ENCODE measurements at regions not wholly inside any gene's neighbourhood (a gene's known extent, or its start where the extent isn't known, plus 50 kb on each side); places are given as distances from the start of the nearest gene placed in this dataset.

DNA sequence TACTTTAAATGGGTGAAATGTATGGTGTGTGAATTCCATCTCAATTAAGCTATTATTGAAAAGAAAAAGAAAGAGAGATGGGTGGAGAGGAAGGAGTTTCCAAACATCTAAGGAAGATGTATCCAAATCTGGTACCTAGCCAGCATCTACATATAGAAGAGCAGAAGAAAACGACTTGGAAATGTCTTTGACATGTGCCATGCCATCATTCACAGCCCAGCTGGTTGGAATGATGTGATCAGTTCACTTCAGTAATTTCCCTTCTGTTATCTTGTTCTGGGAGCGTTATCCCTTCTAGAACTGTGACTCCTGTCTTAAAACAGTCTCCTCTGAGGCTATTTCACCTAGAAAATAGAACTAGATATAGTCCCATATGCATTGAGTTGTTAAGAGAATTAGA is 312.8 kb upstream of the GYPC start:
- no peak for DNase-seq
- no TSS peak for BruUV-seq (replicated peaks)
- no peak overlapping the region for H3K9ac ChIP-seq (ENCODE audit: low read length)
- H3K9me3 ChIP-seq (ENCODE audit: low read length), result peaks cover 22% of the 10 kb centered on the region; the same call in 1 of the 2 replicates
- intact Hi-C loops (cut with micrococcal nuclease), result no loop called here
- H3K27ac ChIP-seq (ENCODE audit: low read length), result no peak overlapping the region
- H3K4me3 ChIP-seq (ENCODE audit: low read length), result no peak overlapping the region
- no peak for ATAC-seq
- TF ChIP-seq EZH2phosphoT487 (IDR thresholded peaks at IDR 0.05; ENCODE audit: borderline replicate concordance, low read length), result no peak
- TF ChIP-seq EZH2 (IDR thresholded peaks at IDR 0.05; ENCODE audit: low read length, unreplicated experiment), result no peak
- H3K4me2 ChIP-seq (ENCODE audit: low read length), result no peak overlapping the region
- no peak overlapping the region for H2AFZ ChIP-seq (ENCODE audit: low read length)
- no peaks in the 10 kb centered on the region for H3F3A ChIP-seq (ENCODE audit: low read length, unreplicated experiment)
- POLR2A ChIA-PET (ENCODE audit: unreplicated experiment), result no interaction called here
- no peaks in the 10 kb centered on the region for H3K79me2 ChIP-seq (ENCODE audit: low read length)
- CTCF ChIA-PET, result no interaction called here
- H3K9me2 ChIP-seq (replicated peaks; ENCODE audit: low read length), result no peaks in the 10 kb centered on the region
- no peaks in the 10 kb centered on the region for H3K4me1 ChIP-seq (ENCODE audit: insufficient read depth, low read length)
- no peaks in the 10 kb centered on the region for H4K20me1 ChIP-seq (ENCODE audit: low read length)
- H3K36me3 ChIP-seq (ENCODE audit: low read depth, low read length), result no peaks in the 10 kb centered on the region
- H3K27me3 ChIP-seq (ENCODE audit: low read length), result no peaks in the 10 kb centered on the region

DNA sequence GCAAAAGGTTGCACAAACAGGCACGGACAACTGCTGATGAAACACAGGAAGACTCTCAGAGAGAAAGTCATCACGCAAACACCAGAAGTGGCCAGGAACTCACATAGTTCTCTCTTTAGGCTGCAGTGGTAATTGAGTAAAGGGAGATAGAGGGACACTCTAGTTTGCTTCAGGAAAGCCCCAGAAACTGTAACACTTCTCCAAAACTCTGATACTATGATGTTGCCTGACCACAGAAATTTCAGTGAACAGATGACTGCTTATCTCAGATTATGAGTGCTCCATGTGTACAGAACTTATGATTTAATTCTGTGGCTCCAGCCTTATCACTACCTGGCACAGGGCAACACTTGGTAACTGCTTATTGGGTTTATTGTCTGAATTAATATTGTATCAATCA is 311.5 kb upstream of the GYPC start:
- Histone ChIP-seq H3K9ac (ENCODE audit: low read length) (no peak overlapping the region), H3K4me2 (ENCODE audit: low read length) (no peak overlapping the region), H3K27ac (ENCODE audit: low read length) (no peak overlapping the region), H3K4me3 (ENCODE audit: low read length) (no peak overlapping the region), H3F3A (ENCODE audit: low read length, unreplicated experiment) (no peaks in the 10 kb centered on the region), H3K9me2 (replicated peaks; ENCODE audit: low read length) (no peaks in the 10 kb centered on the region), H4K20me1 (ENCODE audit: low read length) (no peaks in the 10 kb centered on the region), H3K9me3 (ENCODE audit: low read length) (peaks cover 14% of the 10 kb centered on the region; the same call in 1 of the 2 replicates), H3K79me2 (ENCODE audit: low read length) (no peaks in the 10 kb centered on the region), H3K36me3 (ENCODE audit: low read depth, low read length) (no peaks in the 10 kb centered on the region), H3K27me3 (ENCODE audit: low read length) (no peaks in the 10 kb centered on the region), H2AFZ (ENCODE audit: low read length) (no peak overlapping the region), H3K4me1 (ENCODE audit: insufficient read depth, low read length) (no peaks in the 10 kb centered on the region)
- TF ChIP-seq, protein P1, sequence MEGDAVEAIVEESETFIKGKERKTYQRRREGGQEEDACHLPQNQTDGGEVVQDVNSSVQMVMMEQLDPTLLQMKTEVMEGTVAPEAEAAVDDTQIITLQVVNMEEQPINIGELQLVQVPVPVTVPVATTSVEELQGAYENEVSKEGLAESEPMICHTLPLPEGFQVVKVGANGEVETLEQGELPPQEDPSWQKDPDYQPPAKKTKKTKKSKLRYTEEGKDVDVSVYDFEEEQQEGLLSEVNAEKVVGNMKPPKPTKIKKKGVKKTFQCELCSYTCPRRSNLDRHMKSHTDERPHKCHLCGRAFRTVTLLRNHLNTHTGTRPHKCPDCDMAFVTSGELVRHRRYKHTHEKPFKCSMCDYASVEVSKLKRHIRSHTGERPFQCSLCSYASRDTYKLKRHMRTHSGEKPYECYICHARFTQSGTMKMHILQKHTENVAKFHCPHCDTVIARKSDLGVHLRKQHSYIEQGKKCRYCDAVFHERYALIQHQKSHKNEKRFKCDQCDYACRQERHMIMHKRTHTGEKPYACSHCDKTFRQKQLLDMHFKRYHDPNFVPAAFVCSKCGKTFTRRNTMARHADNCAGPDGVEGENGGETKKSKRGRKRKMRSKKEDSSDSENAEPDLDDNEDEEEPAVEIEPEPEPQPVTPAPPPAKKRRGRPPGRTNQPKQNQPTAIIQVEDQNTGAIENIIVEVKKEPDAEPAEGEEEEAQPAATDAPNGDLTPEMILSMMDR (conservative IDR thresholded peaks at IDR 0.05; ENCODE audit: low read depth, low read length), result no peak
- TF ChIP-seq EZH2 (IDR thresholded peaks at IDR 0.05; ENCODE audit: low read length, unreplicated experiment), result no peak
- TF ChIP-seq EZH2phosphoT487 (IDR thresholded peaks at IDR 0.05; ENCODE audit: borderline replicate concordance, low read length), result no peak
- BruUV-seq (replicated peaks), result no TSS peak
- no peak for DNase-seq
- intact Hi-C loops (cut with micrococcal nuclease), result no loop called here
- ChIA-PET CTCF (no interaction called here), POLR2A (ENCODE audit: unreplicated experiment) (no interaction called here)
- ATAC-seq, result no peak

DNA sequence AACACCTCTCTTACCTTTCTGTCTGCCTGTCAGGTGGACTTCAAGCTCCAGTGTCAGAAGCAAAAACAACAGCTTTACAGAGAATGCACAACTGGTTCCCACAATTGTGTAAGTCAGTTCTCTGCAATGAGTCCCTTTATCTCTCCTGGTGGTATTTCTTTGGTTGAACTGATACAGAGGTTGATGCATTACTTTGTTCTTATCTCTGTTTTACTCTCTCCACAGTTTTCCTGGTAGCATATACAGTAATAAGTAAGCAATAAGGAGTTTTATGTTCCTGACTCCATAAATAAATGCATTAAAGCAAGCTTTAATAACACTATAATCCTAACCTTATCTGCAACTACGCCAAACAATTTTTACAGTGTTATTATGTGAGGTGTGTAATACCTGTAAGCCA is 310.3 kb upstream of the GYPC start:
- no peaks in the 10 kb centered on the region for H3K79me2 ChIP-seq (ENCODE audit: low read length)
- no peaks in the 10 kb centered on the region for H3K4me1 ChIP-seq (ENCODE audit: insufficient read depth, low read length)
- H3K27me3 ChIP-seq (ENCODE audit: low read length), result no peaks in the 10 kb centered on the region
- no peak overlapping the region for H3K4me3 ChIP-seq (ENCODE audit: low read length)
- H3K9ac ChIP-seq (ENCODE audit: low read length), result no peak overlapping the region
- no peak overlapping the region for H3K4me2 ChIP-seq (ENCODE audit: low read length)
- POLR2A ChIA-PET (ENCODE audit: unreplicated experiment), result no interaction called here
- H3K9me3 ChIP-seq (ENCODE audit: low read length), result peaks cover 23% of the 10 kb centered on the region; the same call in 1 of the 2 replicates
- ATAC-seq, result no peak
- H3F3A ChIP-seq (ENCODE audit: low read length, unreplicated experiment), result no peaks in the 10 kb centered on the region
- DNase-seq, result no peak
- H2AFZ ChIP-seq (ENCODE audit: low read length), result no peak overlapping the region
- intact Hi-C loops (cut with micrococcal nuclease), result no loop called here
- TF ChIP-seq, protein P1 (conservative IDR thresholded peaks at IDR 0.05; ENCODE audit: low read depth, low read length), result no peak
- TF ChIP-seq EZH2phosphoT487 (IDR thresholded peaks at IDR 0.05; ENCODE audit: borderline replicate concordance, low read length), result no peak
- no peak for TF ChIP-seq EZH2 (IDR thresholded peaks at IDR 0.05; ENCODE audit: low read length, unreplicated experiment)
- no peak overlapping the region for H3K27ac ChIP-seq (ENCODE audit: low read length)
- CTCF ChIA-PET, result no interaction called here
- no peaks in the 10 kb centered on the region for H3K9me2 ChIP-seq (replicated peaks; ENCODE audit: low read length)
- BruUV-seq (replicated peaks), result no TSS peak
- H3K36me3 ChIP-seq (ENCODE audit: low read depth, low read length), result no peaks in the 10 kb centered on the region
- no peaks in the 10 kb centered on the region for H4K20me1 ChIP-seq (ENCODE audit: low read length)
